ENCODE measurements at regions not wholly inside any gene's neighbourhood (a gene's known extent, or its start where the extent isn't known, plus 50 kb on each side); places are given as distances from the start of the nearest gene placed in this dataset.
A peak's percentile ranks its signal among the peaks of the same experiment; 100 is the strongest.
"Not testable (repeated sequence)": the region's sequence is repeated elsewhere in the genome, so short reads cannot be mapped to it uniquely, and the experiment has no call there.

- DNase-seq: not testable (repeated sequence)
Observed at GRCh38 chr1:83342995-83343394, 655.9 kb downstream of the TTLL7 start.

- not testable (repeated sequence) for DNase-seq
Observed at GRCh38 chr1:83332308-83332707, 666.6 kb downstream of the TTLL7 start.

GRCh38 chr1:83318366-83318765 lies 680.6 kb downstream of the TTLL7 start:
- no peak for DNase-seq

GRCh38 chr1:83315446-83315845 lies 683.5 kb downstream of the TTLL7 start:
- not testable (repeated sequence) for DNase-seq

GRCh38 chr1:83310161-83310560 lies 688.8 kb downstream of the TTLL7 start:
- not testable (repeated sequence) for DNase-seq

- not testable (repeated sequence) for DNase-seq
Observed at GRCh38 chr1:83309035-83309434, 689.9 kb downstream of the TTLL7 start.

- DNase-seq: not testable (repeated sequence)
Observed at GRCh38 chr1:83306811-83307210, 692.1 kb downstream of the TTLL7 start.

GRCh38 chr1:83295594-83295993 lies 703.3 kb downstream of the TTLL7 start:
- not testable (repeated sequence) for DNase-seq

GRCh38 chr1:83287391-83287790 lies 711.5 kb downstream of the TTLL7 start:
- not testable (repeated sequence) for DNase-seq

- DNase-seq: not testable (repeated sequence)
Observed at GRCh38 chr1:83274656-83275055, 724.3 kb downstream of the TTLL7 start.

GRCh38 chr1:83272484-83272883 lies 726.4 kb downstream of the TTLL7 start:
- not testable (repeated sequence) for DNase-seq

- DNase-seq: not testable (repeated sequence)
Observed at GRCh38 chr1:83271834-83272233, 727.1 kb downstream of the TTLL7 start.

GRCh38 chr1:83270801-83271200 lies 728.1 kb downstream of the TTLL7 start:
- DNase-seq: not testable (repeated sequence)

GRCh38 chr1:83263808-83264207 lies 735.1 kb downstream of the TTLL7 start:
- DNase-seq: not testable (repeated sequence)

- DNase-seq: not testable (repeated sequence)
Observed at GRCh38 chr1:83251687-83252086, 747.2 kb downstream of the TTLL7 start.

- peak; percentile 77 for DNase-seq
Observed at GRCh38 chr1:83246780-83247179, 752.2 kb downstream of the TTLL7 start.

- DNase-seq: not testable (repeated sequence)
Observed at GRCh38 chr1:83244832-83245231, 754.1 kb downstream of the TTLL7 start.

- DNase-seq: not testable (repeated sequence)
Observed at GRCh38 chr1:83239568-83239967, 759.4 kb downstream of the TTLL7 start.

- DNase-seq: not testable (repeated sequence)
Observed at GRCh38 chr1:83238654-83239053, 760.3 kb downstream of the TTLL7 start.

- not testable (repeated sequence) for DNase-seq
Observed at GRCh38 chr1:83219788-83220187, 779.1 kb downstream of the TTLL7 start.

- DNase-seq: not testable (repeated sequence)
Observed at GRCh38 chr1:83218036-83218716, 780.8 kb downstream of the TTLL7 start.

GRCh38 chr1:83214317-83214716 lies 784.6 kb downstream of the TTLL7 start:
- DNase-seq: not testable (repeated sequence)

- DNase-seq: not testable (repeated sequence)
Observed at GRCh38 chr1:83213648-83214047, 785.3 kb downstream of the TTLL7 start.

GRCh38 chr1:83212033-83212432 lies 786.9 kb downstream of the TTLL7 start:
- not testable (repeated sequence) for DNase-seq

- not testable (repeated sequence) for DNase-seq
Observed at GRCh38 chr1:83208540-83208939, 790.4 kb downstream of the TTLL7 start.

Measured in NCI-H1105 (cell line).